GM18870 (cell line): ENCODE measurements at regions not wholly inside any gene's neighbourhood (a gene's known extent, or its start where the extent isn't known, plus 50 kb on each side); places are given as distances from the start of the nearest gene placed in this dataset.

Experiments used
- ATAC-seq: cut with Tn5 transposase; IDR thresholded peaks from one replicate; pipeline ENCODE4 v1.9.1; 2021; ENCODE audit warnings: moderate library complexity; ENCODE audit not compliant: unreplicated experiment

DNA sequence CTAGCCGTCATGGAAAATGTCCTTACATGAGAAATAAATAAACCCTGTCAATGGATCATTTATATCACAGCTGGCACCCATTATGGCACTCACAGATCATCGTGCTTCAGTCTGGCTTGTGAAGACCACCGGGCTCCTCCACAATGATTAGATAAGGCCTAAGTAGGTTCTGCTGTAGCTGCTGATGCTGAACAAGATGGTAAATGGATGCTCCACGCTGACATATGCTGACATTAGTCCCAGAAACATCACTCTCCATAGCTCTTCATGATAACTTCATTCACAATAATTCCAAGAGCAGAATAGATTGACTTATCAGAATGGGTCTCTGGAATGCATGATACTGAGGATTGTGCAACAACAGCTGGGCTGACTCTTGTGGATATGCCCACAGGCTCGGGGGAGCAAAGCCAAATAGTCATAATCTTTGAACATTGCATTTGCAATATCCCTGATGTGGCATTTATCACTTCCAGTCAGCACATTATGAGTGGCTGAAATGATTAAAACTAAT lies 63.8 kb upstream of the RXFP2 start:
- ATAC-seq: no peak

DNA sequence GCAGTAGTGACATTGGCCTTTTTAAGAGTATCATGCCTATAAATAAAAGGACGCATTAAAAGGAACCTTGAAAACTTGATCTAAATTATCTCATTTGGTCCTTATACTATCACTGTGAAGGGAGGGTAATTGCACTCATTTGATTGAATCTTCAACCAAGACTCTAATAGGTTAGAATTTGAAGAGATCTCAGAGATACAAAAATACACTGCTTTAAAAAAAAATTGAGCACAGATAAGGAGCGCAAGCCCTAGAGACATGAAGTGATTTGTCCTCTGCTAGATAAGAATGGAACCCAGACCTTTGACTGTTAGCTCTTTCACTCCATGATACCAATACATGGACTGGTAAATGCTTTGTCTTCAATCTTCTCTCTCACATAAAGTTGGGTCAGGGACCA lies 58.2 kb upstream of the RXFP2 start:
- ATAC-seq: no peak

DNA sequence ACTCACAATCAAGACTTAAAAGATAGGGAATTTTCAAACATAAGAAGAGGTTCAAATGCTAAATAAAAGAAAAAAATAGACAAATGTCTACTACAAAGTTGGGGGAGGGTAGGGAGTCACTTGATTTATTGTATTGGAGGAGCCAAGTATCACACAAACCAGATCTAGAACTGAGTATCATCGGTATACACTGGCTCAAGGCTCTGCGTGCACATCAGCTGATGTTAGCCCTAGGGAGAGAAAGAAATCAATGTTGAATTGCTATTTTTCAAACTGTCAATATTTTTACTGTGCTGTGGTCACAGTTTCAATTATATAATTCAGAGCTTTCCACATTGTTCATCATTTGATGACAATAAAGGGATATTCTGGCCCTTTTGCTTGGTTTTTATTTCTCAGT lies 54.9 kb upstream of the RXFP2 start:
- no peak for ATAC-seq

DNA sequence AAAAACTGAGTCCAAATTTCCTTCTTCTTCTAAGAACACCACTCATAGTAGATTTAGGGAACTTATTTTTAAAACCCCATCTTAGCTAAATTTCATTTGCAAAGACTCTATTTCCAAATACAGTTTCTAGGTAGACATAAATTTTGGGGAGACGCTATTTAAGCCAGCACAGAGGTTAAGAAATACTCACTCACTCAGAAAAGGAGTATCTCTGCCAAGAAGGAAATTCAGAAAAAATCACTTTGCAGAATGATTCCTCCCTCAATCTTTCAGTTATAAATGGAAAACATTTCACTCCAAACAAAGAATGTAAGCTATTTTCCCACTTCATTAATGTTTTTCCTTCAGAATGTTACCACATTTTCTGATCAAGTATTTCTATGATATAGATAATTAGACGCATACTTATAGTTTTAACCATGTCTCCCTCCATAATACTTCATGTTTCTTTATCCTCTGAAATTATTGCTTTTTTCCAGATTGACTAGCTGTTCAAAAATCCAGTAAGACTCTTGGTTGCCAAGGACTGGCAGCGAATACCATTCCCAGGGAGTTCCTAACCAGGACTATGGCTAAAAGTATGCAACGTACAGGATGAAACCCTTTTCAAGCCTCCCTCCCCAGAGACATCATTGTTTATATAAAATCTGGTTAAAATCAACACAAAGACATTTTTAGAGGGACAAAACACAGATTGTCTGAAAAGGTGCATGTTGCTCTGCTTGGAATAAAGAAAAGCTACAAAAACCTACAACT lies 52.5 kb upstream of the RXFP2 start:
- ATAC-seq: no peak
